ENCODE measurements at regions not wholly inside any gene's neighbourhood (a gene's known extent, or its start where the extent isn't known, plus 50 kb on each side); places are given as distances from the start of the nearest gene placed in this dataset.

GRCh38 chr3:176505878-176506621 is 691.2 kb downstream of the TBL1XR1 start:
- no peak overlapping the region for H3K9ac ChIP-seq (ENCODE audit: extremely low read depth, insufficient read length, low read length)
- H2BK5ac ChIP-seq (ENCODE audit: insufficient read length, low read length): no peak overlapping the region
- H4K5ac ChIP-seq (ENCODE audit: insufficient read length, low read depth, low read length): no peak overlapping the region
- H3K27me3 Mint-ChIP-seq (ENCODE audit: low read depth): peaks cover under 1% of the 10 kb centered on the region; the same call in 1 of the 2 replicates
- H2BK15ac ChIP-seq (ENCODE audit: low read depth, low read length): no peak overlapping the region
- no peak overlapping the region for H3K4me2 ChIP-seq (ENCODE audit: insufficient read depth, insufficient read length, low read length)
- H2AFZ ChIP-seq (ENCODE audit: low read length): no peak overlapping the region
- no peak overlapping the region for H3K23ac ChIP-seq (ENCODE audit: insufficient read length, low read depth, low read length)
- WGBS (ENCODE audit: extremely low coverage, insufficient read length, low lambda C conversion rate): no CpG with 5 or more reads among the region's 9 CpGs
- peak overlapping the region; percentile 12 for H2BK20ac ChIP-seq (ENCODE audit: low read depth, low read length, poor library complexity, severe bottlenecking)
- DNase-seq: peak; percentile 97
- TF ChIP-seq CTCF (conservative IDR thresholded peaks at IDR 0.05): no peak
- no peaks in the 10 kb centered on the region for H3K79me2 ChIP-seq (ENCODE audit: insufficient read depth, low read length)
- H3K23me2 ChIP-seq (ENCODE audit: insufficient read length, low read depth, low read length, poor library complexity, severe bottlenecking): no peaks in the 10 kb centered on the region
- peaks cover 5 to 6% of the 10 kb centered on the region in 2 experiments; a peak in 4 of 5 replicates for H3K9me3 Mint-ChIP-seq
- H3K79me1 ChIP-seq (ENCODE audit: insufficient read depth, low read depth, low read length, poor library complexity, severe bottlenecking): no peaks in the 10 kb centered on the region
- H3K18ac ChIP-seq (ENCODE audit: insufficient read length, low read depth, low read length): peak overlapping the region; percentile 66
- H3K27ac ChIP-seq (ENCODE audit: insufficient read length, low read depth, low read length): peak overlapping the region; percentile 22
- H3K9me3 ChIP-seq (ENCODE audit: control insufficient read depth, low read depth, low read length): no peaks in the 10 kb centered on the region
- H4K20me1 ChIP-seq (ENCODE audit: control insufficient read depth, insufficient read depth, insufficient read length): no peaks in the 10 kb centered on the region
- no peak overlapping the region for H3K14ac ChIP-seq (ENCODE audit: insufficient read depth, low read length)
- no peak overlapping the region for H2BK12ac ChIP-seq (ENCODE audit: insufficient read length, low read depth, low read length)
- peaks cover 4% of the 10 kb centered on the region for H3K4me1 ChIP-seq (ENCODE audit: insufficient read depth, low read length)
- no peak overlapping the region for H4K91ac ChIP-seq (ENCODE audit: insufficient read length, low read depth, low read length)
- H3K4me3 Mint-ChIP-seq: peak overlapping the region in 1 of 2 experiments; percentile 29; a peak in 1 of 5 replicates
- no peak overlapping the region for H3K56ac ChIP-seq (ENCODE audit: insufficient read length, low read depth, low read length)
- H2BK120ac ChIP-seq (ENCODE audit: low read depth, low read length, poor library complexity, severe bottlenecking): peak overlapping the region; percentile 19
- H3T11ph ChIP-seq (ENCODE audit: low read length): no peak overlapping the region
- H3K27ac Mint-ChIP-seq: peak overlapping the region; percentile 69 to 87 (median 72); a peak in 5 of 7 replicates
- H3K27me3 ChIP-seq (ENCODE audit: insufficient read depth, low read length): no peaks in the 10 kb centered on the region
- peaks cover 23 to 29% of the 10 kb centered on the region in 2 experiments for H3K4me1 Mint-ChIP-seq
- H4K8ac ChIP-seq (replicated peaks; ENCODE audit: insufficient read length, low read depth, low read length): no peak overlapping the region
- no peak overlapping the region for H2AK5ac ChIP-seq (ENCODE audit: insufficient read length, low read length)
- H3K36me3 Mint-ChIP-seq (ENCODE audit: insufficient read depth in 1 of 3, low read depth in 3 of 3): peaks cover 5 to 29% (median 13%) of the 10 kb centered on the region in 3 experiments
- H3K4ac ChIP-seq (ENCODE audit: low read depth, low read length): no peak overlapping the region; the same call in 1 of the 2 replicates

Data from H9 (cell line).